ENCODE measurements at regions not wholly inside any gene's neighbourhood (a gene's known extent, or its start where the extent isn't known, plus 50 kb on each side); places are given as distances from the start of the nearest gene placed in this dataset.

- no peaks in the 10 kb centered on the region for H3K79me2 ChIP-seq (ENCODE audit: low read length)
- no peak overlapping the region for H2AFZ ChIP-seq (ENCODE audit: low read length)
- no peaks in the 10 kb centered on the region for H3K4me1 ChIP-seq (ENCODE audit: low read length)
- no peaks in the 10 kb centered on the region for H3K9me2 ChIP-seq (replicated peaks; ENCODE audit: insufficient read depth, low read length)
- no peak for DNase-seq
- no peak overlapping the region for H3K27ac ChIP-seq (ENCODE audit: low read length)
- TF ChIP-seq EZH2phosphoT487 (IDR thresholded peaks at IDR 0.05; ENCODE audit: low read length) (no peak), EZH2 (optimal IDR thresholded peaks at IDR 0.05; ENCODE audit: low read depth, low read length) (no peak), CTCF (IDR thresholded peaks at IDR 0.05; ENCODE audit: low read length) (no peak)
- H3K36me3 ChIP-seq (replicated peaks; ENCODE audit: insufficient read depth, low read length) = no peaks in the 10 kb centered on the region
- H3F3A ChIP-seq (ENCODE audit: insufficient read depth, low read length) = no peaks in the 10 kb centered on the region
- H3K9ac ChIP-seq (ENCODE audit: low read length) = no peak overlapping the region
- H3K4me3 ChIP-seq (ENCODE audit: low read length) = no peak overlapping the region
- H4K20me1 ChIP-seq (ENCODE audit: insufficient read depth, low read length) = no peaks in the 10 kb centered on the region
- H3K9me3 ChIP-seq (replicated peaks; ENCODE audit: insufficient read depth, low read length) = no peaks in the 10 kb centered on the region
- H3K27me3 ChIP-seq (replicated peaks; ENCODE audit: insufficient read depth, low read length) = no peaks in the 10 kb centered on the region
- H3K4me2 ChIP-seq (ENCODE audit: low read depth, low read length) = no peak overlapping the region
These were observed 80.7 kb upstream of the LEF1 start for GRCh38 chr4:108249397-108249796.

GRCh38 chr4:108247387-108248049, 78.8 kb upstream of the LEF1 start:
- no peaks in the 10 kb centered on the region for H3K27me3 ChIP-seq (replicated peaks; ENCODE audit: insufficient read depth, low read length)
- DNase-seq = peak; percentile 8
- no peaks in the 10 kb centered on the region for H3K9me2 ChIP-seq (replicated peaks; ENCODE audit: insufficient read depth, low read length)
- no peak overlapping the region for H3K4me3 ChIP-seq (ENCODE audit: low read length)
- no peaks in the 10 kb centered on the region for H3F3A ChIP-seq (ENCODE audit: insufficient read depth, low read length)
- no peak overlapping the region for H3K9ac ChIP-seq (ENCODE audit: low read length)
- H3K4me1 ChIP-seq (ENCODE audit: low read length) = no peaks in the 10 kb centered on the region
- no peaks in the 10 kb centered on the region for H3K9me3 ChIP-seq (replicated peaks; ENCODE audit: insufficient read depth, low read length)
- H3K4me2 ChIP-seq (ENCODE audit: low read depth, low read length) = no peak overlapping the region
- H4K20me1 ChIP-seq (ENCODE audit: insufficient read depth, low read length) = no peaks in the 10 kb centered on the region
- TF ChIP-seq EZH2phosphoT487 (IDR thresholded peaks at IDR 0.05; ENCODE audit: low read length) (no peak), CTCF (IDR thresholded peaks at IDR 0.05; ENCODE audit: low read length) (no peak), EZH2 (optimal IDR thresholded peaks at IDR 0.05; ENCODE audit: low read depth, low read length) (no peak)
- H3K79me2 ChIP-seq (ENCODE audit: low read length) = no peaks in the 10 kb centered on the region
- H2AFZ ChIP-seq (ENCODE audit: low read length) = no peak overlapping the region
- no peaks in the 10 kb centered on the region for H3K36me3 ChIP-seq (replicated peaks; ENCODE audit: insufficient read depth, low read length)
- no peak overlapping the region for H3K27ac ChIP-seq (ENCODE audit: low read length)

- Histone ChIP-seq H3K27ac (ENCODE audit: low read length) (no peak overlapping the region), H3F3A (ENCODE audit: insufficient read depth, low read length) (no peaks in the 10 kb centered on the region), H3K36me3 (replicated peaks; ENCODE audit: insufficient read depth, low read length) (no peaks in the 10 kb centered on the region), H3K79me2 (ENCODE audit: low read length) (no peaks in the 10 kb centered on the region), H3K4me2 (ENCODE audit: low read depth, low read length) (no peak overlapping the region), H3K27me3 (replicated peaks; ENCODE audit: insufficient read depth, low read length) (no peaks in the 10 kb centered on the region), H2AFZ (ENCODE audit: low read length) (no peak overlapping the region), H3K4me1 (ENCODE audit: low read length) (no peaks in the 10 kb centered on the region), H4K20me1 (ENCODE audit: insufficient read depth, low read length) (no peaks in the 10 kb centered on the region), H3K9ac (ENCODE audit: low read length) (no peak overlapping the region), H3K4me3 (ENCODE audit: low read length) (no peak overlapping the region), H3K9me3 (replicated peaks; ENCODE audit: insufficient read depth, low read length) (no peaks in the 10 kb centered on the region), H3K9me2 (replicated peaks; ENCODE audit: insufficient read depth, low read length) (no peaks in the 10 kb centered on the region)
- TF ChIP-seq EZH2 (optimal IDR thresholded peaks at IDR 0.05; ENCODE audit: low read depth, low read length) (no peak), CTCF (IDR thresholded peaks at IDR 0.05; ENCODE audit: low read length) (no peak), EZH2phosphoT487 (IDR thresholded peaks at IDR 0.05; ENCODE audit: low read length) (no peak)
- no peak for DNase-seq
These were observed 75.9 kb upstream of the LEF1 start for GRCh38 chr4:108244606-108245005.

All from MM.1S (cell line).